CD14-positive monocyte (primary cell): ENCODE measurements at regions not wholly inside any gene's neighbourhood (a gene's known extent, or its start where the extent isn't known, plus 50 kb on each side); places are given as distances from the start of the nearest gene placed in this dataset.

Experiments
- DNase-seq, 3 donors: peaks; one replicate each; pipeline ENCODE4 v3.0.0-alpha.2; 2011 to 2022
- H2AFZ ChIP-seq: 2 replicates; pipeline ENCODE4 v1.6.0; 2012; ENCODE audit warnings: mild to moderate bottlenecking, low read depth, low read length, inconsistent platforms; ENCODE audit not compliant: insufficient read depth, poor library complexity, severe bottlenecking
- H3K27ac ChIP-seq, 2 donors: 1 replicate in 1 of 2; 2 replicates in 1 of 2; pipeline ENCODE4 v1.5.1; 2012 to 2013; ENCODE audit warnings: low read length in 2 of 2, control low read depth in 1 of 2, inconsistent platforms in 1 of 2, low read depth in 1 of 2, mild to moderate bottlenecking in 1 of 2
- H3K27me3 ChIP-seq, 2 donors: one replicate each; pipeline versions ENCODE4 v1.6.0 to v1.6.1; 2011 to 2013; ENCODE audit warnings: low read length in 2 of 2; ENCODE audit not compliant: control insufficient read depth in 2 of 2, insufficient read depth in 2 of 2
- H3K36me3 ChIP-seq, 2 donors: replicated peaks in 1 of 2; 1 replicate in 1 of 2; 2 replicates in 1 of 2; pipeline versions ENCODE4 v1.5.1 to v1.6.1; 2012 to 2013; ENCODE audit warnings: low read length in 2 of 2, control low read depth in 1 of 2, inconsistent platforms in 1 of 2, mild to moderate bottlenecking in 1 of 2; ENCODE audit not compliant: insufficient read depth in 2 of 2, control insufficient read depth in 1 of 2
- H3K4me1 ChIP-seq, 2 donors: 1 replicate in 1 of 2; 2 replicates in 1 of 2; pipeline versions ENCODE4 v1.5.1 to v1.6.1; 2012 to 2013; ENCODE audit warnings: low read length in 2 of 2, control low read depth in 1 of 2, inconsistent platforms in 1 of 2, mild to moderate bottlenecking in 1 of 2, moderate library complexity in 1 of 2; ENCODE audit not compliant: insufficient read depth in 2 of 2, control insufficient read depth in 1 of 2
- H3K4me2 ChIP-seq: replicated peaks from 2 replicates; pipeline ENCODE3; 2012; ENCODE audit warnings: low read length, moderate library complexity, mild to moderate bottlenecking; ENCODE audit not compliant: poor library complexity, severe bottlenecking; ENCODE audit errors: extremely low read depth
- H3K4me3 ChIP-seq, 3 experiments: fragments of 200-600 bp in 1 of 3; sonication (generic) in 1 of 3; replicated peaks in 1 of 3; 1 replicate in 2 of 3; 2 replicates in 1 of 3; pipeline ENCODE4 v1.5.1; 2011 to 2013; ENCODE audit warnings: low read length in 3 of 3, mild to moderate bottlenecking in 3 of 3, control low read depth in 2 of 3, low read depth in 2 of 3, inconsistent platforms in 1 of 3, moderate library complexity in 1 of 3
- H3K79me2 ChIP-seq: 2 replicates; pipeline ENCODE4 v1.6.0; 2012; ENCODE audit warnings: mild to moderate bottlenecking, control low read depth, inconsistent platforms, low read length, moderate library complexity; ENCODE audit not compliant: insufficient read depth
- H3K9ac ChIP-seq: 2 replicates; pipeline ENCODE4 v1.6.0; 2017; ENCODE audit warnings: low read length, mild to moderate bottlenecking; ENCODE audit not compliant: insufficient read depth, poor library complexity, severe bottlenecking
- H3K9me3 ChIP-seq, 2 donors: replicated peaks in 1 of 2; 1 replicate in 1 of 2; 2 replicates in 1 of 2; pipeline versions ENCODE4 v1.5.1 to v1.6.1; 2012 to 2013; ENCODE audit warnings: low read length in 2 of 2, control low read depth in 1 of 2; ENCODE audit not compliant: control insufficient read depth in 1 of 2, insufficient read depth in 1 of 2
- H4K20me1 ChIP-seq: 2 replicates; pipeline ENCODE4 v1.6.0; 2012; ENCODE audit warnings: mild to moderate bottlenecking, low read length, control low read depth, moderate library complexity; ENCODE audit not compliant: insufficient read depth
- H3K27ac Mint-ChIP-seq, 7 donors: one replicate each; pipeline ENCODE4 v1.8.0; 2020; ENCODE audit warnings: mild to moderate bottlenecking in 7 of 7, mixed read lengths in 7 of 7, moderate library complexity in 6 of 7, inconsistent platforms in 2 of 7
- H3K27me3 Mint-ChIP-seq, 3 donors: one replicate each; pipeline ENCODE4 v1.8.0; 2021 to 2022; ENCODE audit warnings: low read depth in 3 of 3, mild to moderate bottlenecking in 3 of 3, mixed read lengths in 3 of 3, moderate library complexity in 3 of 3, inconsistent platforms in 1 of 3
- H3K36me3 Mint-ChIP-seq, 2 donors: one replicate each; pipeline ENCODE4 v1.8.0; 2020; ENCODE audit warnings: mixed read lengths in 2 of 2, inconsistent platforms in 1 of 2, mild to moderate bottlenecking in 1 of 2
- H3K4me1 Mint-ChIP-seq: one replicate; pipeline ENCODE4 v1.8.0; 2020; ENCODE audit warnings: mild to moderate bottlenecking, mixed read lengths
- H3K4me3 Mint-ChIP-seq, 2 donors: one replicate each; pipeline ENCODE4 v1.8.0; 2020; ENCODE audit warnings: mild to moderate bottlenecking in 2 of 2, mixed read lengths in 2 of 2, moderate library complexity in 1 of 2
- H3K9me3 Mint-ChIP-seq, 7 donors: one replicate each; pipeline ENCODE4 v1.8.0; 2020 to 2022; ENCODE audit warnings: mixed read lengths in 7 of 7, mild to moderate bottlenecking in 6 of 7, moderate library complexity in 6 of 7, inconsistent platforms in 2 of 7
- CTCF ChIP-seq: fragments of 200-600 bp; IDR thresholded peaks from one replicate; pipeline ENCODE4 v1.8.0; 2022; ENCODE audit warnings: antibody characterized with exemption, mild to moderate bottlenecking
- whole genome bisulfite sequencing: methylation state at CpG from one replicate; pipeline ENCODE4 v1.1.5; 2013; ENCODE audit warnings: missing lambda C conversion rate; ENCODE audit not compliant: insufficient coverage; 5-methylcytosine and 5-hydroxymethylcytosine counted together
- intact Hi-C, 2 donors: fragments of 100-400 bp; cut with micrococcal nuclease; formaldehyde crosslinking; loops; one replicate each; pipeline versions ENCODE4 v1.15.0 to v1.15.1; 2023

GRCh38 chr2:235286622-235287374 is 207.0 kb upstream of the AGAP1 start:
- Histone ChIP-seq H3K27ac (no peak overlapping the region), H3K27me3 (no peaks in the 10 kb centered on the region), H2AFZ (no peak overlapping the region), H4K20me1 (no peaks in the 10 kb centered on the region), H3K4me2 (no peak overlapping the region), H3K36me3 (no peaks in the 10 kb centered on the region), H3K4me1 (no peaks in the 10 kb centered on the region), H3K79me2 (no peaks in the 10 kb centered on the region), H3K9me3 (no peaks in the 10 kb centered on the region), H3K4me3 (no peak overlapping the region), H3K9ac (no peak overlapping the region)
- TF ChIP-seq CTCF, result no peak
- no peaks in the 10 kb centered on the region for H3K4me1 Mint-ChIP-seq
- no peak overlapping the region for H3K27ac Mint-ChIP-seq
- 100% methylated on average over 1 of the region's 3 CpGs for WGBS
- peaks cover 8 to 11% (median 8%) of the 10 kb centered on the region in 3 donors for H3K27me3 Mint-ChIP-seq
- no peak for DNase-seq
- no peaks in the 10 kb centered on the region for H3K36me3 Mint-ChIP-seq
- intact Hi-C loops, result no loop called here
- H3K4me3 Mint-ChIP-seq, result no peak overlapping the region
- peaks cover 0 to 5% (median 2%) of the 10 kb centered on the region in 7 donors for H3K9me3 Mint-ChIP-seq

GRCh38 chr2:235287375-235287733 is 206.5 kb upstream of the AGAP1 start:
- Mint-ChIP-seq H3K27ac (no peak overlapping the region), H3K27me3 (peaks cover 8 to 11% (median 10%) of the 10 kb centered on the region in 3 donors), H3K9me3 (peaks cover 0 to 5% (median 2%) of the 10 kb centered on the region in 7 donors), H3K4me1 (no peaks in the 10 kb centered on the region), H3K4me3 (no peak overlapping the region), H3K36me3 (no peaks in the 10 kb centered on the region)
- H3K27ac ChIP-seq, result no peak overlapping the region
- H3K9me3 ChIP-seq, result no peaks in the 10 kb centered on the region
- intact Hi-C loops, result no loop called here
- no peaks in the 10 kb centered on the region for H4K20me1 ChIP-seq
- H3K4me1 ChIP-seq, result no peaks in the 10 kb centered on the region
- H3K4me2 ChIP-seq, result no peak overlapping the region
- H3K9ac ChIP-seq, result no peak overlapping the region
- 80% methylated on average over 1 of the region's 6 CpGs for WGBS
- H3K27me3 ChIP-seq, result no peaks in the 10 kb centered on the region
- H3K36me3 ChIP-seq, result no peaks in the 10 kb centered on the region
- TF ChIP-seq CTCF, result no peak
- DNase-seq, result no peak
- H2AFZ ChIP-seq, result no peak overlapping the region
- no peak overlapping the region for H3K4me3 ChIP-seq
- H3K79me2 ChIP-seq, result no peaks in the 10 kb centered on the region
